Testis (tissue), 2 donors: ENCODE measurements at regions not wholly inside any gene's neighbourhood (a gene's known extent, or its start where the extent isn't known, plus 50 kb on each side); places are given as distances from the start of the nearest gene placed in this dataset.

Experiments used
- CTCF ChIP-seq, 3 experiments: fragments of 450-650 bp in 2 of 3; fragments of 200-600 bp in 1 of 3; sonication (generic) in 1 of 3; IDR thresholded peaks; one replicate each; pipeline ENCODE4 v1.5.1; 2016 to 2019; ENCODE audit warnings: antibody characterized with exemption in 3 of 3, mild to moderate bottlenecking in 2 of 3, moderate library complexity in 1 of 3
- POLR2A ChIP-seq: fragments of 450-650 bp; IDR thresholded peaks from one replicate; pipeline ENCODE4 v1.6.1; 2017; ENCODE audit warnings: antibody characterized with exemption, mild to moderate bottlenecking, moderate library complexity

DNA sequence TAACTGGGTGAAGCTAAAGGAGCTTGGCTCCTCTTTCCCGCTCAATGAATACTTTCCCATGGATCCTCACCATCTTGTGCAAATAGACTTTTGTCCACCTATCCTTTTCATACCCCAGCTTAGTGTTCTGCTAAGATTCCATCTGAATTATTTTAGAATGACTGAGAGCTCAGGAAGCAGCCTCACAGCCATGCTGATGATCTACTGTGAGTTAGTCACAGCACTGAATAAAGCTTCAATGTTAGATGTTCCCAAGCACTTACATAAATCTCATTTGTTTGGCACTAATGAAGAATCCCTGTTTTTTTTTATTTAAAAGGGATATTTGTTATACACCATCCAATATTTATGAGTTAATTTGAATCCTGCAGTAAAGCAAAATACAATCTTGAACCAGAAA is 317.6 kb upstream of the TRPC7 start:
- no peak for TF ChIP-seq POLR2A
- TF ChIP-seq CTCF (IDR thresholded peaks at IDR 0.05), result no peak
